T47D (cell line): ENCODE measurements at regions not wholly inside any gene's neighbourhood (a gene's known extent, or its start where the extent isn't known, plus 50 kb on each side); places are given as distances from the start of the nearest gene placed in this dataset.

Experiments used
- DNase-seq, 2 experiments: peaks; one replicate each; pipeline versions ENCODE4 v3.0.0 to v3.0.0-alpha.2; 2011 to 2012; ENCODE audit warnings: low read depth in 1 of 2, low spot score in 1 of 2
- JUND ChIP-seq: IDR thresholded peaks from 2 replicates; pipeline ENCODE4 v1.6.1; 2012; ENCODE audit warnings: low read depth
- in situ Hi-C: cut with HindIII; loops from 2 replicates; pipeline ENCODE4 v1.10.0; 2016; ENCODE audit warnings: low sequenced_read_pairs, low pct_unique_long_range_greater_than_20kb

DNA sequence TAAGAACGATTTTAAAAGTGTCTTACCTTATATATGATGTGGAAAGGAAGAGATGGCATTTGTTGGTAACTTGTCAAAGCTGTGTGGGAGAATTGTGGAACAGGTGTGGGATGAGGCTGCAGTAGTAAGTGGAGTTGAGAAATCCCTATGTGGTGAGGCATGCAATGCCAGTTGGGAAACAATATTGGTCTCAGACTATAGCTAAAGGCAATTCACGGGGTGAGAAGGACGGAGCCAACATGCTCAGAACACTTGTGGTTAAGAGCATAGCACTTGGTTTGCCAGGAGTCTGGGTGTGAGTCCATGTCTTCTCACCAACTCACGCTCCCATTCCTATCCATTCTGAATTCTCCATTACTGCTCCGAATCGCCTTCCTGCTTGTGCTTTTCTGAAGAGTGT lies 615.6 kb upstream of the ADAMTS9 start:
- DNase-seq, result peak in 1 of 2 experiments; percentile 26
- in situ Hi-C loops, result no loop called here
- no peak for TF ChIP-seq JUND

- no peak for TF ChIP-seq JUND
- no peak for DNase-seq
- in situ Hi-C loops, result no loop called here
Measured at GRCh38 chr3:65291448-65292125, 603.8 kb upstream of the ADAMTS9 start.

GRCh38 chr3:65288776-65289175 lies 601.0 kb upstream of the ADAMTS9 start:
- in situ Hi-C loops, result no loop called here
- no peak for DNase-seq
- no peak for TF ChIP-seq JUND

DNA sequence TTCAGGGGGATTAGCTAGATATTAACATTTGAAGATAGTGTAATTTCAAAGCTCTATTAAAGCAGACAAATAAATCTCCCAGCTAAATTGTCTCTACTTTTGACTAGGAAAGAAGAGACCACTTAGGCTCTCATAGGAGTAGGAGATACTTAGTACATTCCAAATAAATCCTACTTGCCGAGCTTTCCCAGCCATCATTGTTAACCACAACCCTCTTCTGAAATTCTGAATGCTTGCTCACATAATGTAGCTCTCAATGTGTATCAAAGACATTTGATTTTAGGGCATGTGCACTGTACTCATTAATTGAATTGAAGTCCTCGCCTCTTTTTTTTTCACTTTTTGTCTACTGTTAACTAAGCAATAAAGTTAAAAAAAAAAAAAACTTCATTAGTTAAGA lies 598.2 kb upstream of the ADAMTS9 start:
- no peak for DNase-seq
- in situ Hi-C loops, result no loop called here
- no peak for TF ChIP-seq JUND

DNA sequence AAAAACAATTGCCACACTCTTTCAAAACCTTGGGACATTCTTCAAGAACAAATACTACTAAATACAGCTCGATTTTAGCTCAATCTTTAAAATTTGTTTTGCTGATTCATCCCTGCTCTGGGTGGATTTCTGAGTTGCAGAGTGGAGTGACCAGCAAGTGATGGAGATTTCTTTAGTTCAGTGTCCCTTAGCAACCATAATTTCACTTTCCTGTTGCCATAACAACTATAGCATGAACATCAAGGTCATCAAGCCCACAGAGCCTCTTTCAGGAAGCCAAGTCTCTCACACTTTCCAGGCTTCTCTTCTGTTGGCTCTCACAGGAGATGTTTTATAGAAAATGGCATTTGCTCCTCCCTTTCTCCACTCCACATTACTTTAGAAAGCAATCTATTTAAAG lies 597.2 kb upstream of the ADAMTS9 start:
- no peak for DNase-seq
- in situ Hi-C loops, result no loop called here
- no peak for TF ChIP-seq JUND

GRCh38 chr3:65284546-65284945 lies 596.7 kb upstream of the ADAMTS9 start:
- TF ChIP-seq JUND, result no peak
- DNase-seq, result no peak
- in situ Hi-C loops, result no loop called here

DNA sequence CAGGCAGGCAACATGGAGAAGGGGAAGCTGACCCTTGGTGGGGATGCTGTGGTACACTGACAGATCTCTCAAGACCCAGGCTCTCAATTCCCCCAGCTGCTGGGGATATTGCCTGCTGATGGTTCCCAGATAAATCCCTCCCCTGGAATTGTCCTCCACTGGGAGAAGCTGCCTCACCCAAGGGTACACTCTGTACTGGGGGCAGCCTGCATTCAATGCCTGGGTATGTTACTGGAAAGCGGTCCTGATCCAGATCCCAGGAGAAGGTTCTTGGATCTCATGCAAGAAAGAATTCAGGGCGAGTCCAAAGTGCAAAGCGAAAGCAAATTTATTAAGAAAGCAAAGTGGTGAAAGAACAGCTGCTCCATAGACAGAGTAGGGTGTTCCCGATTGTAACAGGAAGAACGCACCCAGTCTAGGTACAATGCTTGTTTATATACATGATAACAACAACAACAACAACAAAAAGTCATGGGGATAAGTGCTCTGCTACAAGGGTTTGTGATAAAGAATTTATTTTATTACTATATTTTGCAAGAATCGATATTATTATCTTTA lies 591.5 kb upstream of the ADAMTS9 start:
- in situ Hi-C loops, result no loop called here

GRCh38 chr3:65277798-65278197 lies 590.0 kb upstream of the ADAMTS9 start:
- DNase-seq, result no peak
- in situ Hi-C loops, result no loop called here

More for the DNA sequence above, 591.5 kb upstream of the ADAMTS9 start:
- no peak for DNase-seq
- no peak for TF ChIP-seq JUND

GRCh38 chr3:65276551-65276950 lies 588.8 kb upstream of the ADAMTS9 start:
- TF ChIP-seq JUND, result no peak
- no peak for DNase-seq
- in situ Hi-C loops, result no loop called here

More at GRCh38 chr3:65277798-65278197, 590.0 kb upstream of the ADAMTS9 start:
- no peak for TF ChIP-seq JUND

- in situ Hi-C loops, result no loop called here
- TF ChIP-seq JUND, result no peak
- DNase-seq, result no peak
Measured at GRCh38 chr3:65268426-65268825, 580.6 kb upstream of the ADAMTS9 start.

GRCh38 chr3:65265942-65266590 lies 578.3 kb upstream of the ADAMTS9 start:
- no peak for DNase-seq
- in situ Hi-C loops, result no loop called here
- TF ChIP-seq JUND, result no peak

GRCh38 chr3:65265511-65265910 lies 577.7 kb upstream of the ADAMTS9 start:
- TF ChIP-seq JUND, result no peak
- in situ Hi-C loops, result no loop called here
- no peak for DNase-seq

DNA sequence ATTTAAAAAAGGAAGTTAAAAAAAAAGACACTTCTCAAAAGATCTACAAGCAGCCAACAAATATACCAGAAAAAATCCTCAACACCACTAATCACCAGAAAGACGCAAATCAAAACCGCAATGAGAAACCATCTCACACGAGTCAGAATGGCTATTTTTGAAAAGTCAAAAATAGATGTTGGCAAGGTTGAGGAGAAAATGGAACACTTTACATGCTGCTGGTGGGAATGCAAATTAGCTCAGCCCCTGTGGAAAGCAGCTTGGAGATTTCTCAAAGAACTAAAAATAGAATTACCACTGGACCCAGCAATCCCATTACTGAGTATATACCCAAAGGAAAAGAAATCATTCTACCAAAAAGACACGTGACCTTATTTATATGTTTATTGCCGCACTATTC lies 574.7 kb upstream of the ADAMTS9 start:
- in situ Hi-C loops, result no loop called here
- no peak for DNase-seq
- TF ChIP-seq JUND, result no peak
